GM06990 (cell line): ENCODE measurements at regions not wholly inside any gene's neighbourhood (a gene's known extent, or its start where the extent isn't known, plus 50 kb on each side); places are given as distances from the start of the nearest gene placed in this dataset.

ENCODE experiments used
- DNase-seq: peaks from one replicate; pipeline ENCODE4 v3.0.0-alpha.2; 2011; ENCODE audit not compliant: insufficient read length; ENCODE audit errors: extremely low read depth
- H3K27me3 ChIP-seq: replicated peaks from 2 replicates; pipeline ENCODE4 v1.6.0; 2011; ENCODE audit warnings: low read length; ENCODE audit not compliant: control insufficient read depth, insufficient read depth
- H3K36me3 ChIP-seq: 2 replicates; pipeline ENCODE4 v1.5.1; 2011; ENCODE audit warnings: low read length; ENCODE audit not compliant: control insufficient read depth, insufficient read depth
- H3K4me3 ChIP-seq: replicated peaks from 2 replicates; pipeline ENCODE4 v1.5.1; 2011; ENCODE audit warnings: low read depth, mild to moderate bottlenecking, control low read depth, low read length
- CTCF ChIP-seq: IDR thresholded peaks from 2 replicates; pipeline ENCODE4 v1.5.1; 2011; ENCODE audit warnings: low read length, control low read depth, mild to moderate bottlenecking, inconsistent platforms; ENCODE audit not compliant: insufficient read depth, poor library complexity, severe bottlenecking

- DNase-seq = no peak
- H3K36me3 ChIP-seq = no peaks in the 10 kb centered on the region
- no peak for TF ChIP-seq CTCF
- no peak overlapping the region for H3K4me3 ChIP-seq
- H3K27me3 ChIP-seq = no peaks in the 10 kb centered on the region; the same call in 1 of the 2 replicates
Observed at GRCh38 chr14:106506881-106507305, 980.5 kb downstream of the TMEM121 start.

- TF ChIP-seq CTCF = no peak
- Histone ChIP-seq H3K36me3 (no peaks in the 10 kb centered on the region), H3K4me3 (no peak overlapping the region)
Observed at GRCh38 chr14:106507354-106507753, 981.0 kb downstream of the TMEM121 start.

GRCh38 chr14:106508216-106508615 lies 981.8 kb downstream of the TMEM121 start:
- no peak for TF ChIP-seq CTCF
- no peaks in the 10 kb centered on the region for H3K36me3 ChIP-seq
- no peaks in the 10 kb centered on the region; the same call in 1 of the 2 replicates for H3K27me3 ChIP-seq
- no peak for DNase-seq
- H3K4me3 ChIP-seq = no peak overlapping the region

More at GRCh38 chr14:106507354-106507753, 981.0 kb downstream of the TMEM121 start:
- H3K27me3 ChIP-seq = no peaks in the 10 kb centered on the region; the same call in 1 of the 2 replicates
- DNase-seq = no peak

GRCh38 chr14:106509176-106509575 lies 982.8 kb downstream of the TMEM121 start:
- TF ChIP-seq CTCF = no peak
- H3K36me3 ChIP-seq = no peaks in the 10 kb centered on the region
- no peaks in the 10 kb centered on the region; the same call in 1 of the 2 replicates for H3K27me3 ChIP-seq
- no peak overlapping the region for H3K4me3 ChIP-seq
- no peak for DNase-seq

GRCh38 chr14:106509807-106510206 lies 983.4 kb downstream of the TMEM121 start:
- no peak for TF ChIP-seq CTCF
- Histone ChIP-seq H3K27me3 (no peaks in the 10 kb centered on the region; the same call in 1 of the 2 replicates), H3K4me3 (no peak overlapping the region), H3K36me3 (no peaks in the 10 kb centered on the region)
- DNase-seq = no peak
